ENCODE measurements at regions not wholly inside any gene's neighbourhood (a gene's known extent, or its start where the extent isn't known, plus 50 kb on each side); places are given as distances from the start of the nearest gene placed in this dataset.
"Not testable (repeated sequence)": the region's sequence is repeated elsewhere in the genome, so short reads cannot be mapped to it uniquely, and the experiment has no call there.

DNA sequence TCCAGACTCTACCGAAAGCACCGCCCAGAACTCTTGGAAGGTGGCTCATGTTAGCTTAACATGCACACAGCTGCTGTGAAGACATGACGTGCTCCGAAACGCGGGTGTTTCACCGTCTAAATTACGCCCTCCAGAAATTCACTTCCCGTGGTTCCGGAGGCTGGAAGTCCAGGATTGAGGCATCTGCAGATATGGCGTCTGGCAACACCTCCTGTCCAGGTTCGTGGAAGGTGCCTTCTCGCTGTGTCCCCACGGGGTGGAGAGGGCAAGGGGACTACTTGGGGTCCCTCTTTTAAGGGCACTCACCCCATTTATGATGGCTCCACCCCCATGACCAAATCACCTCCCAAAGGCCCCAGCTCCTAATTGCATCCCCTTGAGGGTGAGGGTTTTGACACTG is 348.0 kb upstream of the IRX2 start:
- TF ChIP-seq, protein P1, sequence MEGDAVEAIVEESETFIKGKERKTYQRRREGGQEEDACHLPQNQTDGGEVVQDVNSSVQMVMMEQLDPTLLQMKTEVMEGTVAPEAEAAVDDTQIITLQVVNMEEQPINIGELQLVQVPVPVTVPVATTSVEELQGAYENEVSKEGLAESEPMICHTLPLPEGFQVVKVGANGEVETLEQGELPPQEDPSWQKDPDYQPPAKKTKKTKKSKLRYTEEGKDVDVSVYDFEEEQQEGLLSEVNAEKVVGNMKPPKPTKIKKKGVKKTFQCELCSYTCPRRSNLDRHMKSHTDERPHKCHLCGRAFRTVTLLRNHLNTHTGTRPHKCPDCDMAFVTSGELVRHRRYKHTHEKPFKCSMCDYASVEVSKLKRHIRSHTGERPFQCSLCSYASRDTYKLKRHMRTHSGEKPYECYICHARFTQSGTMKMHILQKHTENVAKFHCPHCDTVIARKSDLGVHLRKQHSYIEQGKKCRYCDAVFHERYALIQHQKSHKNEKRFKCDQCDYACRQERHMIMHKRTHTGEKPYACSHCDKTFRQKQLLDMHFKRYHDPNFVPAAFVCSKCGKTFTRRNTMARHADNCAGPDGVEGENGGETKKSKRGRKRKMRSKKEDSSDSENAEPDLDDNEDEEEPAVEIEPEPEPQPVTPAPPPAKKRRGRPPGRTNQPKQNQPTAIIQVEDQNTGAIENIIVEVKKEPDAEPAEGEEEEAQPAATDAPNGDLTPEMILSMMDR (IDR thresholded peaks at IDR 0.05), result no peak
- H3K9me3 Mint-ChIP-seq, result peaks cover 80% of the 10 kb centered on the region
- H3K36me3 Mint-ChIP-seq (ENCODE audit: low read depth), result no peaks in the 10 kb centered on the region
- no peak overlapping the region for H3K27ac Mint-ChIP-seq
- DNase-seq, result no peak
- H3K4me3 Mint-ChIP-seq, result no peak overlapping the region
- H3K4me1 Mint-ChIP-seq (ENCODE audit: low read depth), result no peaks in the 10 kb centered on the region
- peaks cover 4% of the 10 kb centered on the region; the same call in 1 of the 2 replicates for H3K27me3 Mint-ChIP-seq (ENCODE audit: insufficient read depth)

DNA sequence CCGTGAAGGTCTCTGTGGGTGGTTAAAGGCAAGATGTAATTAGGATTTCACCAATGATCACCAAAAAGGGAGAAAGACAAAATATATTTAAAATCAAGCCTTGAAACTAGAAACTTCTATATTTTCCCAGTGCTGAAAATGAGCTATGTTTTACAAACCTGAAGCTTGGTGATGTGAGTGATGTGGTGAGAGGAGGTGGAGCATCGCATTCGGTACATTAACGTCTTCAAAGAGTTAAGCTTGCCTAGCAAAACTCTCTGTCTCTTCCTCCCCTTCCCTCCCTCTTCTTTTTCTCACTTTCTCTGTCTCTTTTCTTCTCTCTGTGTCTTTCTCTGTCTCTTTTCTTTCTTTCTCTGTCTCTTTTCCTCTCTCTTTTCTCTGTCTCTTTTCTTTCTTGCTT is 347.3 kb upstream of the IRX2 start:
- Mint-ChIP-seq H3K4me1 (ENCODE audit: low read depth) (no peaks in the 10 kb centered on the region), H3K27ac (no peak overlapping the region), H3K36me3 (ENCODE audit: low read depth) (no peaks in the 10 kb centered on the region), H3K9me3 (peaks cover 77% of the 10 kb centered on the region), H3K27me3 (ENCODE audit: insufficient read depth) (peaks cover 4% of the 10 kb centered on the region; the same call in 1 of the 2 replicates), H3K4me3 (no peak overlapping the region)
- TF ChIP-seq, protein P1 (IDR thresholded peaks at IDR 0.05), result no peak
- DNase-seq, result no peak

DNA sequence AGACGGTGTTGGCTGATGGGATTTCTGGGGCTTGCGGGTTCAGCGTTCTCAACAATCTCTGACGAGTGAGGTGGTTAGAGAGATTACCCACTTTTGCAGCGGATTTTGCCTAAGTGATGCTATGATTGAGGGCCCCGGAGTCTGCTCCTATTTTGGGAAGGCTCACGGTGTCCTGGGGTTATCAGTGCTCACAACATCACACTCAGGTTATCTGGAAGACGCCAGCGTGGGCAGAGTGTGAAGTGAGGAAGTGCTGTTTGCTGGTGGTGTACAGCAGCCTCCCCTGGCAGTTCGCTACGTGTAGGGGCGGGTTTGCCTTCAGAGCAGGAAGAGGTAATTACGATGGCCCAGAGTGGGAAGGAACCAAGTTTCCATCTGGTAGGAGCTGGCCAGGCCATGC is 341.2 kb upstream of the IRX2 start:
- no peak for DNase-seq
- H3K9me3 Mint-ChIP-seq, result peaks cover 68% of the 10 kb centered on the region
- no peak overlapping the region for H3K27ac Mint-ChIP-seq
- TF ChIP-seq, protein P1 (IDR thresholded peaks at IDR 0.05), result no peak
- no peaks in the 10 kb centered on the region for H3K27me3 Mint-ChIP-seq (ENCODE audit: insufficient read depth)
- H3K36me3 Mint-ChIP-seq (ENCODE audit: low read depth), result no peaks in the 10 kb centered on the region
- H3K4me1 Mint-ChIP-seq (ENCODE audit: low read depth), result no peaks in the 10 kb centered on the region
- H3K4me3 Mint-ChIP-seq, result no peak overlapping the region

DNA sequence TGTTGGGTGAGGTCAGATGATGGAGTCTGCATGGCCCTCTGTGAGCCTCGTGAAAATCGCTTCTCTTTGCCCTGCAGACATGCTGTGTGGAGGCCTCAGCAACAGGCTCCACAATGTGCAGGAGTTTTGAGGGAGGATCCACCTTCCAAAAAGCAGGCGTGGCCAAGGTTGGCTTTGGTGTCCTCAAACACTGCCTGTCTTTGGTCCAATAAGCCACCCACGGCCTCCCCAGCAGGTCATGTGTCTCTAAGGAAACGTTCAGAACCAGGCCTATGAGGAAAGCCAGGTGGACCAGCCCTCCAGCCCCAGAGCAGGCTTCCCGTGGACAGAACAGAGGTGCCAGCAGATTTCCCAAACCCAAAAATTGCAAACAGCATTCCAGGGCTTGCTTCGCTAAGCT is 340.7 kb upstream of the IRX2 start:
- Mint-ChIP-seq H3K27me3 (ENCODE audit: insufficient read depth) (no peaks in the 10 kb centered on the region), H3K9me3 (peaks cover 67% of the 10 kb centered on the region), H3K36me3 (ENCODE audit: low read depth) (no peaks in the 10 kb centered on the region), H3K4me3 (no peak overlapping the region), H3K4me1 (ENCODE audit: low read depth) (no peaks in the 10 kb centered on the region), H3K27ac (no peak overlapping the region)
- DNase-seq, result no peak
- TF ChIP-seq, protein P1 (IDR thresholded peaks at IDR 0.05), result no peak

DNA sequence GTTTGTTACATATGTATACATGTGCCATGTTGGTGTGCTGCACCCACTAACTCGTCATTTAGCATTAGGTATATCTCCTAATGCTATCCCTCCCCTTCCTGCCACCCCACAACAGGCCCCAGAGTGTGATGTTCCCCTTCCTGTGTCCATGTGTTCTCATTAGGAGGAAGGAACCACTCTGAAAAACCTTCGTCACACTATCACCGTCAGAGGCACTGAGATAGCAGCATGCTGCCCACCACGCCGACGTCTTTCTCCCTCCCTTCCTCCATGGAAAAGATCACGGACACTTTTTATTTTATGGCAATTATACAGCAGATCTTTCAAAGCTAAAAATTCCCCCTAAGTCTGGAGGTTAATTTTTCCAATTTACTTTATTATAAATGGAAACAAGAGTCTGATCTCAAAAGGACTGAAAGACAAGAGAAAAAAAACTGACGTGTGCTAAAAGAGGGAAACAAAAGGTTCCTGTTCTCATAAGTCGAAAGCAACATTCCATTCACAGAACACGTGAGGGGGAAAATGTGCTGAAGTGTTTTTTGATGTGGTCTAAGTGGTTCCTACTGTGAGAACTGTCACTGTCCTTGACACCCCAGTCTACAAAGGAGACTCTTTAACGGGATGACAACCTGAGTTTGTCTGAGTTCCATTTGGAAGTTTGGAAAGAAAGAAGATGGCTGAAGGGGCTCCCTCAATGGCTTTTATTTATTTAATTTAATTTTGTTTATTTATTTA is 339.7 kb upstream of the IRX2 start:
- TF ChIP-seq, protein P1 (IDR thresholded peaks at IDR 0.05), result no peak
- Mint-ChIP-seq H3K4me1 (ENCODE audit: low read depth) (no peaks in the 10 kb centered on the region), H3K9me3 (peaks cover 60% of the 10 kb centered on the region), H3K27ac (no peak overlapping the region), H3K36me3 (ENCODE audit: low read depth) (no peaks in the 10 kb centered on the region), H3K4me3 (no peak overlapping the region), H3K27me3 (ENCODE audit: insufficient read depth) (no peaks in the 10 kb centered on the region)
- no peak for DNase-seq

DNA sequence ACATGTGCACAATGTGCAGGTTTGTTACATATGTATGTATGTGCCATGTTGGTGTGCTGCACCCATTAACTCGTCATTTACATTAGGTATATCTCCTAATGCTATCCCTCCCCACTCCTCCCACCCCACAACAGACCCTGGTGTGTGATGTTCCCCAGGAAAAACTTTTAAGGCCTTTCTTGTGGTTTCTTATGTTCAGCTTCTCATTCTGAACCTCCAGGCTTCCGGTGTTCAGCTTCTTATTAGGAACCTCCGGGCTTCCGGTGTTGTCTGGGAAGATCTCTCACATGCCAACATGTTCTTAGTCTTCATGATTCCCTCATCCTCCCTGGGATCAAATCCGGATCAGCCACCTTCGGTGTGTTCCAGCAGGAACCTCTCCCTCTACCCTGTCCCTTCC is 338.8 kb upstream of the IRX2 start:
- not testable (repeated sequence) for H3K4me3 Mint-ChIP-seq; DNase-seq; H3K27ac Mint-ChIP-seq; H3K36me3 Mint-ChIP-seq (ENCODE audit: low read depth); H3K27me3 Mint-ChIP-seq (ENCODE audit: insufficient read depth); H3K4me1 Mint-ChIP-seq (ENCODE audit: low read depth)
- H3K9me3 Mint-ChIP-seq, result peaks cover 54% of the 10 kb centered on the region

Measured in HFFc6 (cell line).